ENCODE measurements at regions not wholly inside any gene's neighbourhood (a gene's known extent, or its start where the extent isn't known, plus 50 kb on each side); places are given as distances from the start of the nearest gene placed in this dataset.
A peak's percentile ranks its signal among the peaks of the same experiment; 100 is the strongest.

DNA sequence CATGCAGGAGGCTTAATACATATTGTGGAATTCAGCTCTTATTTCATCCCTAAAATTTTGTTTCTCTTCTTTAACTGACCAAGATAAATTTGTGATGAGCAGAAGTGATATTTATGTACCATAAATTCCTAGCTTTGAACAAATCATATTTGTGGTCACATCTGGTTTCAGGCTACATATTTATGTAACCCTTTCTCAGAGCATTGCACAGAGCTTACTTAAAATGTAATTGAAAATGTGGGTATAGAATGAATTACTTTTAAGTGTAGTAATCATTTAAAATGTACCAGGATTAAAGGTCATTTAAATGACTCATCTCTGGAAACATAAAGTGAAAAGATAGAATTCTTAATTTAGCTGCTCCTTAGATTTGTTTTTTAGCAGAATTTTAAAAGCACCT, 129.9 kb upstream of the FRMD6 start:
- Histone ChIP-seq H3K9me3 (no peaks in the 10 kb centered on the region), H3K27me3 (no peaks in the 10 kb centered on the region), H3K36me3 (no peaks in the 10 kb centered on the region), H3K4me1 (peaks cover 0 to 3% (median 0%) of the 10 kb centered on the region in 4 donors), H3K4me3 (no peak overlapping the region), H3K27ac (no peak overlapping the region)
- no peak for TF ChIP-seq EP300 (IDR thresholded peaks at IDR 0.05)
- TF ChIP-seq POLR2A (IDR thresholded peaks at IDR 0.05), result no peak
- no peak for TF ChIP-seq CTCF (IDR thresholded peaks at IDR 0.05)
- TF ChIP-seq POLR2AphosphoS5 (IDR thresholded peaks at IDR 0.05), result no peak
- DNase-seq, result no peak
- intact Hi-C loops (cut with DNase I; ENCODE audit: low total_unique reads), result no loop called here

DNA sequence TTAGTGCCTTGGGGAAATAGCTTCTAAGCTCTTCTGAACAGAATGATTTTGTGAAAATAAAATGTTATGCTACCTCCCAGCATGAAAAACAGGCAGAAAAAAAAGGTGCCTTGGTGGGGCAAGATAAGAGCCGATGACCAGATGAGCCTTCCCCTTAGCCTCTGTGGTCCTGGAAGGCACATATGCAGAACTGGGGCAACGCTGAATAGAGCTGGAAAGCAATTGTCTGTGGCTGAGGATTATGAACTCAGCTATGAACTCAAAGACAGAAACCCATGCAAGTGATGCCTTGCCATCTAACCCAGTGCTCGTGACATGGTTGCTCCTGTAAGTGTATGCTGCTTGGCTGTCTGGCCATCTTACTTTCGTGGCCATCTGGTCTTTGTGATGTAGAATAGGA, 128.5 kb upstream of the FRMD6 start:
- peaks cover 0 to 14% (median 0%) of the 10 kb centered on the region in 4 donors for H3K4me1 ChIP-seq
- no peak overlapping the region for H3K27ac ChIP-seq
- no peak for DNase-seq
- no peaks in the 10 kb centered on the region for H3K27me3 ChIP-seq
- intact Hi-C loops (cut with DNase I; ENCODE audit: low total_unique reads), result no loop called here
- 81 to 91% (median 86%) methylated on average over 4 of the region's 4 CpGs for WGBS, 5 donors
- no peaks in the 10 kb centered on the region for H3K36me3 ChIP-seq
- H3K4me3 ChIP-seq, result no peak overlapping the region
- no peak for TF ChIP-seq EP300 (IDR thresholded peaks at IDR 0.05)
- no peak for TF ChIP-seq POLR2A (IDR thresholded peaks at IDR 0.05)
- TF ChIP-seq POLR2AphosphoS5 (IDR thresholded peaks at IDR 0.05), result no peak
- TF ChIP-seq CTCF (IDR thresholded peaks at IDR 0.05), result no peak
- no peaks in the 10 kb centered on the region for H3K9me3 ChIP-seq

- Histone ChIP-seq H3K36me3 (no peaks in the 10 kb centered on the region), H3K4me1 (peaks cover 0 to 14% (median 0%) of the 10 kb centered on the region in 4 donors), H3K9me3 (no peaks in the 10 kb centered on the region), H3K4me3 (no peak overlapping the region), H3K27me3 (no peaks in the 10 kb centered on the region), H3K27ac (no peak overlapping the region)
- TF ChIP-seq POLR2AphosphoS5 (IDR thresholded peaks at IDR 0.05), result no peak
- no peak for TF ChIP-seq POLR2A (IDR thresholded peaks at IDR 0.05)
- TF ChIP-seq EP300 (IDR thresholded peaks at IDR 0.05), result no peak
- TF ChIP-seq CTCF (IDR thresholded peaks at IDR 0.05), result no peak
- intact Hi-C loops (cut with DNase I; ENCODE audit: low total_unique reads), result no loop called here
- WGBS, 5 donors, result 91 to 98% (median 95%) methylated on average over 3 of the region's 3 CpGs
- no peak for DNase-seq
These were observed 126.0 kb upstream of the FRMD6 start for GRCh38 chr14:51525739-51526138.

DNA sequence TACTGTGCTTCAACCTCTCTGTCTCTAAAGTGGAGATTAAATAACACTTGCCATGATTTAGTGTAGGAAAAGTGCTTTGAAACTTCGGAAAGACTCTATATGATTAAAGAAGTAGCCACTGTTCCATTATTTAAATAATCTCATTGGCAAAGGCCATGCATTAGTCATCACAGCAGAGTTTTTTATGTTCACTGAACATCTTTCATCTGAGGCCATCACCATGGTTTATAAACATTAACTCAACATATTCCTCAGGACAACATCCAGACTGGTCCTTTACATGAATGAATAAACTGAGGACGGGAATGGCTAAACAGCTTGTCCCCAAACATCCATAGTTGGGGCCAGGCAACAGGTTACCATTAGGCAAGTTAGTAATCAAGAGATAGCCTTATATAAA, 124.6 kb upstream of the FRMD6 start:
- TF ChIP-seq POLR2A (IDR thresholded peaks at IDR 0.05) (no peak), POLR2AphosphoS5 (IDR thresholded peaks at IDR 0.05) (peak in 1 of 3 donors; percentile 5)
- 42 to 58% (median 49%) methylated on average over 2 of the region's 2 CpGs for WGBS, 5 donors
- Histone ChIP-seq H3K36me3 (no peaks in the 10 kb centered on the region), H3K4me1 (peaks cover 0 to 14% (median 0%) of the 10 kb centered on the region in 4 donors), H3K4me3 (no peak overlapping the region), H3K9me3 (no peaks in the 10 kb centered on the region), H3K27ac (no peak overlapping the region), H3K27me3 (no peaks in the 10 kb centered on the region)
- intact Hi-C loops (cut with DNase I; ENCODE audit: low total_unique reads), result no loop called here
- peak in 1 of 2 donors; percentile 35 for DNase-seq

GRCh38 chr14:51529736-51530135, 122.0 kb upstream of the FRMD6 start:
- no peak for TF ChIP-seq POLR2A (IDR thresholded peaks at IDR 0.05)
- TF ChIP-seq POLR2AphosphoS5 (IDR thresholded peaks at IDR 0.05), result no peak
- TF ChIP-seq EP300 (IDR thresholded peaks at IDR 0.05), result no peak
- intact Hi-C loops (cut with DNase I; ENCODE audit: low total_unique reads), result no loop called here
- H3K27ac ChIP-seq, result no peak overlapping the region
- peaks cover 0 to 14% (median 3%) of the 10 kb centered on the region in 4 donors for H3K4me1 ChIP-seq
- H3K4me3 ChIP-seq, result no peak overlapping the region
- DNase-seq, result no peak
- no peaks in the 10 kb centered on the region for H3K36me3 ChIP-seq
- WGBS, 5 donors, result 13 to 38% (median 30%) methylated on average over 1 of the region's 1 CpG
- no peaks in the 10 kb centered on the region for H3K9me3 ChIP-seq
- H3K27me3 ChIP-seq, result no peaks in the 10 kb centered on the region
